WTC11 (cell line): ENCODE measurements at regions not wholly inside any gene's neighbourhood (a gene's known extent, or its start where the extent isn't known, plus 50 kb on each side); places are given as distances from the start of the nearest gene placed in this dataset.
A peak's percentile ranks its signal among the peaks of the same experiment; 100 is the strongest.

Source experiments
- ATF1 ChIP-seq: sonication (generic); formaldehyde crosslinking; IDR thresholded peaks from 2 replicates; pipeline ENCODE4 v1.8.1; 2023; ENCODE audit warnings: mild to moderate bottlenecking, moderate library complexity, missing genetic modification reagents
- ATF2 ChIP-seq: sonication (generic); formaldehyde crosslinking; IDR thresholded peaks from 2 replicates; pipeline ENCODE4 v1.8.1; 2022; ENCODE audit warnings: low read depth, missing genetic modification reagents, borderline replicate concordance
- CDX4 ChIP-seq: fragments of 250-450 bp; sonication (Bioruptor Pico); IDR thresholded peaks from 2 replicates; pipeline ENCODE4 v1.9.0; 2021; ENCODE audit warnings: moderate library complexity, mild to moderate bottlenecking, inconsistent platforms, borderline replicate concordance
- ELF4 ChIP-seq: sonication (generic); formaldehyde crosslinking; IDR thresholded peaks from 2 replicates; pipeline ENCODE4 v1.8.1; 2022; ENCODE audit warnings: low read depth, mild to moderate bottlenecking, moderate library complexity, missing genetic modification reagents
- ESRRA ChIP-seq: sonication (generic); formaldehyde crosslinking; IDR thresholded peaks from 2 replicates; pipeline ENCODE4 v1.8.1; 2022; ENCODE audit warnings: mild to moderate bottlenecking, missing genetic modification reagents, borderline replicate concordance
- ETV6 ChIP-seq: sonication (generic); formaldehyde crosslinking; IDR thresholded peaks from 2 replicates; pipeline ENCODE4 v1.8.1; 2022; ENCODE audit warnings: mild to moderate bottlenecking, missing genetic modification reagents
- GTF2I ChIP-seq: fragments of 250-450 bp; sonication (Bioruptor Pico); conservative IDR thresholded peaks from 2 replicates; pipeline ENCODE4 v1.4.0; 2021; ENCODE audit warnings: mild to moderate bottlenecking
- JAZF1 ChIP-seq: fragments of 250-450 bp; sonication (Bioruptor Pico); IDR thresholded peaks from 2 replicates; pipeline ENCODE4 v1.9.0; 2021; ENCODE audit warnings: moderate library complexity, mild to moderate bottlenecking, inconsistent platforms
- MXD4 ChIP-seq: fragments of 250-450 bp; sonication (Bioruptor Pico); IDR thresholded peaks from 2 replicates; pipeline ENCODE4 v1.8.0; 2021; ENCODE audit warnings: mild to moderate bottlenecking, moderate library complexity, borderline replicate concordance
- NFE2L1 ChIP-seq: sonication (generic); formaldehyde crosslinking; IDR thresholded peaks from 2 replicates; pipeline ENCODE4 v1.8.1; 2023; ENCODE audit warnings: missing genetic modification reagents
- NFYB ChIP-seq: sonication (generic); formaldehyde crosslinking; conservative IDR thresholded peaks from 2 replicates; pipeline ENCODE4 v1.8.0; 2022; ENCODE audit warnings: low read depth, missing genetic modification reagents
- NR2C2 ChIP-seq: sonication (generic); formaldehyde crosslinking; IDR thresholded peaks from 2 replicates; pipeline ENCODE4 v1.8.0; 2022; ENCODE audit warnings: mild to moderate bottlenecking, missing genetic modification reagents
- SMAD3 ChIP-seq: sonication (generic); formaldehyde crosslinking; IDR thresholded peaks from 2 replicates; pipeline ENCODE4 v1.8.0; 2022; ENCODE audit warnings: missing genetic modification reagents, mild to moderate bottlenecking, borderline replicate concordance
- SMAD4 ChIP-seq: sonication (generic); formaldehyde crosslinking; IDR thresholded peaks from 2 replicates; pipeline ENCODE4 v1.8.0; 2022; ENCODE audit warnings: mild to moderate bottlenecking, missing genetic modification reagents
- SOX15 ChIP-seq: fragments of 250-450 bp; sonication (Bioruptor Pico); IDR thresholded peaks from 2 replicates; pipeline ENCODE4 v1.9.0; 2021; ENCODE audit warnings: mild to moderate bottlenecking
- TCF7 ChIP-seq: sonication (generic); formaldehyde crosslinking; IDR thresholded peaks from 2 replicates; pipeline ENCODE4 v1.8.0; 2022; ENCODE audit warnings: mild to moderate bottlenecking, low read depth, missing genetic modification reagents, moderate library complexity
- USF2 ChIP-seq: sonication (generic); formaldehyde crosslinking; IDR thresholded peaks from 2 replicates; pipeline ENCODE4 v1.8.1; 2023; ENCODE audit warnings: mild to moderate bottlenecking, missing genetic modification reagents, moderate library complexity
- ZNF121 ChIP-seq: sonication (generic); formaldehyde crosslinking; IDR thresholded peaks from 2 replicates; pipeline ENCODE4 v1.8.0; 2023; ENCODE audit warnings: missing genetic modification reagents
- ZNF219 ChIP-seq: sonication (generic); formaldehyde crosslinking; IDR thresholded peaks from 2 replicates; pipeline ENCODE4 v1.8.0; 2023; ENCODE audit warnings: missing genetic modification reagents, mild to moderate bottlenecking, borderline replicate concordance
- ZNF263 ChIP-seq: sonication (generic); formaldehyde crosslinking; IDR thresholded peaks from 2 replicates; pipeline ENCODE4 v1.8.1; 2022; ENCODE audit warnings: low read depth, mild to moderate bottlenecking, moderate library complexity, missing genetic modification reagents
- ZNF423 ChIP-seq: fragments of 250-450 bp; sonication (Bioruptor Pico); IDR thresholded peaks from 2 replicates; pipeline ENCODE4 v2.1.2; 2022; ENCODE audit warnings: mild to moderate bottlenecking, moderate library complexity
- TF ChIP-seq, protein P1 (sequence below): sonication (generic); formaldehyde crosslinking; IDR thresholded peaks from 2 replicates; pipeline ENCODE4 v1.8.0; 2022; ENCODE audit warnings: mild to moderate bottlenecking, missing genetic modification reagents
- TF ChIP-seq, protein P2 (sequence below): sonication (generic); formaldehyde crosslinking; IDR thresholded peaks from 2 replicates; pipeline ENCODE4 v1.8.0; 2023; ENCODE audit warnings: mild to moderate bottlenecking, missing genetic modification reagents
- TF ChIP-seq, protein P3 (sequence below): fragments of 250-450 bp; sonication (Bioruptor Pico); IDR thresholded peaks from 2 replicates; pipeline ENCODE4 v2.1.2; 2022; ENCODE audit warnings: mild to moderate bottlenecking, moderate library complexity
- TF ChIP-seq, protein P4 (sequence below): sonication (generic); formaldehyde crosslinking; IDR thresholded peaks from 2 replicates; pipeline ENCODE4 v1.8.1; 2022; ENCODE audit warnings: missing genetic modification reagents, borderline replicate concordance
- TF ChIP-seq, protein P5 (sequence below): sonication (generic); formaldehyde crosslinking; IDR thresholded peaks from 2 replicates; pipeline ENCODE4 v1.8.0; 2023; ENCODE audit warnings: missing genetic modification reagents
- TF ChIP-seq, protein P6 (sequence below): sonication (generic); formaldehyde crosslinking; IDR thresholded peaks from 2 replicates; pipeline ENCODE4 v1.8.0; 2022; ENCODE audit warnings: mild to moderate bottlenecking, missing genetic modification reagents

DNA sequence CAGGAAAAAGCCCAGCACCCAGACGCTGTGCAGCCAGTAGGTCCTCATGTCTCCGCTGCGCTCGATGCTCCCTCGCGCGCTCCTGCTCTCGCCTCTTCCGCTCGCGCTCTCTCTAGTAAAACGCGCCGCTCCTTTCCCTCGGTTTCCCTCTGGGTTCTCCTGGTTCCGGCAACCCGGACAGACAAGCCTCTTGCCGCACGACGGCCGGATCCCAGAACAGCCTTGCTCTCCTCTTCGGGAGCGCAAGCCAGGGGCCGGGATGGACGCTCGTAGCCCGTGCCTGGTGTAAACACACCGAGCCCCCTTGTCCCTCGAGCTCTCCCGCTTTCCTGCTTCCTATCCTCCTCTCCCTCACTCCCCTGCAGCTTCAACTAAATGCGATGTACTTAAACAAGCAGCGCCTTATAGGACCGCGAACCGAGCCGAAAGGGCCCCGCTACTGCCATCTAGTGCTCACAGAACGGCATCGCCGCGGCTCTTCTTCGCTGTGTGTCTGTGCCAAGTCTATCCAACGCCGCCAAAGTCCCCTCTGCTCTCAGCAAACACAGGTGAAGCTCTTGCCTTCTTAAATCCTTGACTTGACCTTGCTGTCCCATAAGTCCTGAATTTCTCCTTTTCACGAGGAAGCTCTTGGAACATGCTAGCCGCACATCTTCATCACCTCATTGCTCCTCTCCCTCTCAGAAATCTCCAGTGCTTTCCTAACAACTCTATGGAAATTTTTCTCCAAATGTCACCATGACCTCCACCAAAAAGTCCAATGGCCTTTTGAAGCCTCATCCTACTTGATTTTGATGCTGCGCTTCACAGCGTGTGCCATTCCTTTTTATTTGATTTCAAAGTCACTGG, 1037.2 kb downstream of the IGSF11 start (continued):
- no peak for TF ChIP-seq ATF2 (CRISPR knock-in tag)
- no peak for TF ChIP-seq ESRRA (CRISPR knock-in tag)
- TF ChIP-seq ETV6 (CRISPR knock-in tag): peak; percentile 75
- TF ChIP-seq SMAD3 (CRISPR knock-in tag): no peak
- TF ChIP-seq, protein P1, sequence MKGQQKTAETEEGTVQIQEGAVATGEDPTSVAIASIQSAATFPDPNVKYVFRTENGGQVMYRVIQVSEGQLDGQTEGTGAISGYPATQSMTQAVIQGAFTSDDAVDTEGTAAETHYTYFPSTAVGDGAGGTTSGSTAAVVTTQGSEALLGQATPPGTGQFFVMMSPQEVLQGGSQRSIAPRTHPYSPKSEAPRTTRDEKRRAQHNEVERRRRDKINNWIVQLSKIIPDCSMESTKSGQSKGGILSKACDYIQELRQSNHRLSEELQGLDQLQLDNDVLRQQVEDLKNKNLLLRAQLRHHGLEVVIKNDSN (CRISPR knock-in tag): no peak
- TF ChIP-seq MXD4 (CRISPR knock-in tag): no peak
- no peak for TF ChIP-seq ELF4
- TF ChIP-seq ZNF121 (CRISPR knock-in tag): no peak
- no peak for TF ChIP-seq ATF1 (CRISPR knock-in tag)
- TF ChIP-seq NR2C2 (CRISPR knock-in tag): no peak
- TF ChIP-seq TCF7 (CRISPR knock-in tag): no peak
- TF ChIP-seq ZNF219 (CRISPR knock-in tag): no peak
- TF ChIP-seq SOX15 (CRISPR knock-in tag): no peak
- TF ChIP-seq GTF2I: no peak
- TF ChIP-seq USF2: no peak
- TF ChIP-seq, protein P2, sequence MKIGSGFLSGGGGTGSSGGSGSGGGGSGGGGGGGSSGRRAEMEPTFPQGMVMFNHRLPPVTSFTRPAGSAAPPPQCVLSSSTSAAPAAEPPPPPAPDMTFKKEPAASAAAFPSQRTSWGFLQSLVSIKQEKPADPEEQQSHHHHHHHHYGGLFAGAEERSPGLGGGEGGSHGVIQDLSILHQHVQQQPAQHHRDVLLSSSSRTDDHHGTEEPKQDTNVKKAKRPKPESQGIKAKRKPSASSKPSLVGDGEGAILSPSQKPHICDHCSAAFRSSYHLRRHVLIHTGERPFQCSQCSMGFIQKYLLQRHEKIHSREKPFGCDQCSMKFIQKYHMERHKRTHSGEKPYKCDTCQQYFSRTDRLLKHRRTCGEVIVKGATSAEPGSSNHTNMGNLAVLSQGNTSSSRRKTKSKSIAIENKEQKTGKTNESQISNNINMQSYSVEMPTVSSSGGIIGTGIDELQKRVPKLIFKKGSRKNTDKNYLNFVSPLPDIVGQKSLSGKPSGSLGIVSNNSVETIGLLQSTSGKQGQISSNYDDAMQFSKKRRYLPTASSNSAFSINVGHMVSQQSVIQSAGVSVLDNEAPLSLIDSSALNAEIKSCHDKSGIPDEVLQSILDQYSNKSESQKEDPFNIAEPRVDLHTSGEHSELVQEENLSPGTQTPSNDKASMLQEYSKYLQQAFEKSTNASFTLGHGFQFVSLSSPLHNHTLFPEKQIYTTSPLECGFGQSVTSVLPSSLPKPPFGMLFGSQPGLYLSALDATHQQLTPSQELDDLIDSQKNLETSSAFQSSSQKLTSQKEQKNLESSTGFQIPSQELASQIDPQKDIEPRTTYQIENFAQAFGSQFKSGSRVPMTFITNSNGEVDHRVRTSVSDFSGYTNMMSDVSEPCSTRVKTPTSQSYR (CRISPR knock-in tag): no peak
- TF ChIP-seq NFYB: no peak
- TF ChIP-seq ZNF263 (CRISPR knock-in tag): no peak
- no peak for TF ChIP-seq ZNF423 (CRISPR knock-in tag)
- TF ChIP-seq, protein P3, sequence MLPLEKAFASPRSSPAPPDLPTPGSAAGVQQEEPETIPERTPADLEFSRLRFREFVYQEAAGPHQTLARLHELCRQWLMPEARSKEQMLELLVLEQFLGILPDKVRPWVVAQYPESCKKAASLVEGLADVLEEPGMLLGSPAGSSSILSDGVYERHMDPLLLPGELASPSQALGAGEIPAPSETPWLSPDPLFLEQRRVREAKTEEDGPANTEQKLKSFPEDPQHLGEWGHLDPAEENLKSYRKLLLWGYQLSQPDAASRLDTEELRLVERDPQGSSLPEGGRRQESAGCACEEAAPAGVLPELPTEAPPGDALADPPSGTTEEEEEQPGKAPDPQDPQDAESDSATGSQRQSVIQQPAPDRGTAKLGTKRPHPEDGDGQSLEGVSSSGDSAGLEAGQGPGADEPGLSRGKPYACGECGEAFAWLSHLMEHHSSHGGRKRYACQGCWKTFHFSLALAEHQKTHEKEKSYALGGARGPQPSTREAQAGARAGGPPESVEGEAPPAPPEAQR (CRISPR knock-in tag): no peak
- TF ChIP-seq, protein P4, sequence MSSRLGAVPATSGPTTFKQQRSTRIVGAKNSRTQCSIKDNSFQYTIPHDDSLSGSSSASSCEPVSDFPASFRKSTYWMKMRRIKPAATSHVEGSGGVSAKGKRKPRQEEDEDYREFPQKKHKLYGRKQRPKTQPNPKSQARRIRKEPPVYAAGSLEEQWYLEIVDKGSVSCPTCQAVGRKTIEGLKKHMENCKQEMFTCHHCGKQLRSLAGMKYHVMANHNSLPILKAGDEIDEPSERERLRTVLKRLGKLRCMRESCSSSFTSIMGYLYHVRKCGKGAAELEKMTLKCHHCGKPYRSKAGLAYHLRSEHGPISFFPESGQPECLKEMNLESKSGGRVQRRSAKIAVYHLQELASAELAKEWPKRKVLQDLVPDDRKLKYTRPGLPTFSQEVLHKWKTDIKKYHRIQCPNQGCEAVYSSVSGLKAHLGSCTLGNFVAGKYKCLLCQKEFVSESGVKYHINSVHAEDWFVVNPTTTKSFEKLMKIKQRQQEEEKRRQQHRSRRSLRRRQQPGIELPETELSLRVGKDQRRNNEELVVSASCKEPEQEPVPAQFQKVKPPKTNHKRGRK (CRISPR knock-in tag): no peak
- TF ChIP-seq, protein P5, sequence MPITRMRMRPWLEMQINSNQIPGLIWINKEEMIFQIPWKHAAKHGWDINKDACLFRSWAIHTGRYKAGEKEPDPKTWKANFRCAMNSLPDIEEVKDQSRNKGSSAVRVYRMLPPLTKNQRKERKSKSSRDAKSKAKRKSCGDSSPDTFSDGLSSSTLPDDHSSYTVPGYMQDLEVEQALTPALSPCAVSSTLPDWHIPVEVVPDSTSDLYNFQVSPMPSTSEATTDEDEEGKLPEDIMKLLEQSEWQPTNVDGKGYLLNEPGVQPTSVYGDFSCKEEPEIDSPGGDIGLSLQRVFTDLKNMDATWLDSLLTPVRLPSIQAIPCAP (CRISPR knock-in tag): no peak
- TF ChIP-seq, protein P6, sequence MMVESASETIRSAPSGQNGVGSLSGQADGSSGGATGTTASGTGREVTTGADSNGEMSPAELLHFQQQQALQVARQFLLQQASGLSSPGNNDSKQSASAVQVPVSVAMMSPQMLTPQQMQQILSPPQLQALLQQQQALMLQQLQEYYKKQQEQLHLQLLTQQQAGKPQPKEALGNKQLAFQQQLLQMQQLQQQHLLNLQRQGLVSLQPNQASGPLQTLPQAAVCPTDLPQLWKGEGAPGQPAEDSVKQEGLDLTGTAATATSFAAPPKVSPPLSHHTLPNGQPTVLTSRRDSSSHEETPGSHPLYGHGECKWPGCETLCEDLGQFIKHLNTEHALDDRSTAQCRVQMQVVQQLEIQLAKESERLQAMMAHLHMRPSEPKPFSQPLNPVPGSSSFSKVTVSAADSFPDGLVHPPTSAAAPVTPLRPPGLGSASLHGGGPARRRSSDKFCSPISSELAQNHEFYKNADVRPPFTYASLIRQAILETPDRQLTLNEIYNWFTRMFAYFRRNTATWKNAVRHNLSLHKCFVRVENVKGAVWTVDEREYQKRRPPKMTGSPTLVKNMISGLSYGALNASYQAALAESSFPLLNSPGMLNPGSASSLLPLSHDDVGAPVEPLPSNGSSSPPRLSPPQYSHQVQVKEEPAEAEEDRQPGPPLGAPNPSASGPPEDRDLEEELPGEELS: no peak
- no peak for TF ChIP-seq JAZF1
- TF ChIP-seq NFE2L1 (CRISPR knock-in tag): no peak
- TF ChIP-seq SMAD4 (CRISPR knock-in tag): no peak
- no peak for TF ChIP-seq CDX4 (CRISPR knock-in tag)
